ENCODE measurements at regions not wholly inside any gene's neighbourhood (a gene's known extent, or its start where the extent isn't known, plus 50 kb on each side); places are given as distances from the start of the nearest gene placed in this dataset.
"Not testable (repeated sequence)": the region's sequence is repeated elsewhere in the genome, so short reads cannot be mapped to it uniquely, and the experiment has no call there.

- not testable (repeated sequence) for H4K91ac ChIP-seq (ENCODE audit: low read length); H3K4ac ChIP-seq (ENCODE audit: low read depth in 1 of 2, low read length in 2 of 2); H3K4me2 ChIP-seq (ENCODE audit: low read length, poor library complexity, severe bottlenecking); DNase-seq; H3K18ac ChIP-seq (ENCODE audit: low read depth in 1 of 2, low read length in 2 of 2); H3K9ac ChIP-seq (ENCODE audit: low read length); H3K79me1 ChIP-seq (replicated peaks; ENCODE audit: low read length, poor library complexity, severe bottlenecking); H3K14ac ChIP-seq (ENCODE audit: low read length in 2 of 2); H2BK120ac ChIP-seq (ENCODE audit: low read depth, low read length); H3K4me1 ChIP-seq (ENCODE audit: control insufficient read depth, insufficient read depth, low read depth, low read length); H3K27ac ChIP-seq (ENCODE audit: low read length, poor library complexity, severe bottlenecking); H3K36me3 ChIP-seq (ENCODE audit: control insufficient read depth in 1 of 2, insufficient read depth in 2 of 2, low read depth in 1 of 2, low read length in 2 of 2); H2BK5ac ChIP-seq (ENCODE audit: low read depth, low read length, poor library complexity, severe bottlenecking); H2BK15ac ChIP-seq (ENCODE audit: low read depth, poor library complexity, severe bottlenecking); H3K27me3 ChIP-seq (ENCODE audit: control insufficient read depth in 1 of 2, insufficient read depth in 1 of 2, low read length in 2 of 2); H3K4me3 ChIP-seq (ENCODE audit: insufficient read depth in 1 of 2, low read depth in 1 of 2, low read length in 2 of 2); H2AFZ ChIP-seq (ENCODE audit: low read depth, low read length); H4K8ac ChIP-seq (ENCODE audit: low read length); H3K23ac ChIP-seq (ENCODE audit: low read length in 2 of 2); H3K9me3 ChIP-seq (ENCODE audit: control insufficient read depth, low read length); H2AK5ac ChIP-seq (ENCODE audit: low read length, severe bottlenecking); H2BK12ac ChIP-seq (ENCODE audit: low read length in 2 of 2)
- no CpG with 5 or more reads among the region's 3 CpGs for WGBS
These were observed 73.8 kb downstream of the NPIPB5 start for GRCh38 chr16:22584459-22584858.

GRCh38 chr16:22584941-22585340 lies 74.2 kb downstream of the NPIPB5 start:
- H3K4ac ChIP-seq (ENCODE audit: low read depth in 1 of 2, low read length in 2 of 2); H2BK120ac ChIP-seq (ENCODE audit: low read depth, low read length); H3K27me3 ChIP-seq (ENCODE audit: control insufficient read depth in 1 of 2, insufficient read depth in 1 of 2, low read length in 2 of 2); H2AFZ ChIP-seq (ENCODE audit: low read depth, low read length); H3K4me1 ChIP-seq (ENCODE audit: control insufficient read depth, insufficient read depth, low read depth, low read length); H2AK5ac ChIP-seq (ENCODE audit: low read length, severe bottlenecking); H3K27ac ChIP-seq (ENCODE audit: low read length, poor library complexity, severe bottlenecking); DNase-seq; H3K79me1 ChIP-seq (replicated peaks; ENCODE audit: low read length, poor library complexity, severe bottlenecking); H3K23ac ChIP-seq (ENCODE audit: low read length in 2 of 2); H3K4me3 ChIP-seq (ENCODE audit: insufficient read depth in 1 of 2, low read depth in 1 of 2, low read length in 2 of 2); H2BK15ac ChIP-seq (ENCODE audit: low read depth, poor library complexity, severe bottlenecking); H2BK12ac ChIP-seq (ENCODE audit: low read length in 2 of 2); H3K36me3 ChIP-seq (ENCODE audit: control insufficient read depth in 1 of 2, insufficient read depth in 2 of 2, low read depth in 1 of 2, low read length in 2 of 2); H4K91ac ChIP-seq (ENCODE audit: low read length); H3K9me3 ChIP-seq (ENCODE audit: control insufficient read depth, low read length); H2BK5ac ChIP-seq (ENCODE audit: low read depth, low read length, poor library complexity, severe bottlenecking); H3K4me2 ChIP-seq (ENCODE audit: low read length, poor library complexity, severe bottlenecking); H3K18ac ChIP-seq (ENCODE audit: low read depth in 1 of 2, low read length in 2 of 2); H4K8ac ChIP-seq (ENCODE audit: low read length); H3K9ac ChIP-seq (ENCODE audit: low read length); H3K14ac ChIP-seq (ENCODE audit: low read length in 2 of 2): not testable (repeated sequence)
- no CpG with 5 or more reads among the region's 5 CpGs for WGBS

- no CpG with 5 or more reads among the region's 3 CpGs for WGBS
- H3K18ac ChIP-seq (ENCODE audit: low read depth in 1 of 2, low read length in 2 of 2); H3K27ac ChIP-seq (ENCODE audit: low read length, poor library complexity, severe bottlenecking); H3K4me1 ChIP-seq (ENCODE audit: control insufficient read depth, insufficient read depth, low read depth, low read length); H3K79me1 ChIP-seq (replicated peaks; ENCODE audit: low read length, poor library complexity, severe bottlenecking); H3K27me3 ChIP-seq (ENCODE audit: control insufficient read depth in 1 of 2, insufficient read depth in 1 of 2, low read length in 2 of 2); H2BK12ac ChIP-seq (ENCODE audit: low read length in 2 of 2); H3K4me2 ChIP-seq (ENCODE audit: low read length, poor library complexity, severe bottlenecking); H2BK5ac ChIP-seq (ENCODE audit: low read depth, low read length, poor library complexity, severe bottlenecking); H3K4me3 ChIP-seq (ENCODE audit: insufficient read depth in 1 of 2, low read depth in 1 of 2, low read length in 2 of 2); H3K36me3 ChIP-seq (ENCODE audit: control insufficient read depth in 1 of 2, insufficient read depth in 2 of 2, low read depth in 1 of 2, low read length in 2 of 2); H4K91ac ChIP-seq (ENCODE audit: low read length); H2BK15ac ChIP-seq (ENCODE audit: low read depth, poor library complexity, severe bottlenecking); H3K4ac ChIP-seq (ENCODE audit: low read depth in 1 of 2, low read length in 2 of 2); H3K23ac ChIP-seq (ENCODE audit: low read length in 2 of 2); H2AFZ ChIP-seq (ENCODE audit: low read depth, low read length); H3K9ac ChIP-seq (ENCODE audit: low read length); H4K8ac ChIP-seq (ENCODE audit: low read length); H3K9me3 ChIP-seq (ENCODE audit: control insufficient read depth, low read length); H3K14ac ChIP-seq (ENCODE audit: low read length in 2 of 2); H2AK5ac ChIP-seq (ENCODE audit: low read length, severe bottlenecking); H2BK120ac ChIP-seq (ENCODE audit: low read depth, low read length): not testable (repeated sequence)
- DNase-seq, result peak; percentile 61
These were observed 74.7 kb downstream of the NPIPB5 start for GRCh38 chr16:22585431-22585830.

GRCh38 chr16:22586732-22587131 lies 76.0 kb downstream of the NPIPB5 start:
- not testable (repeated sequence) for H2BK15ac ChIP-seq (ENCODE audit: low read depth, poor library complexity, severe bottlenecking); H3K18ac ChIP-seq (ENCODE audit: low read depth in 1 of 2, low read length in 2 of 2)
- WGBS, result no CpG with 5 or more reads among the region's 5 CpGs

More at GRCh38 chr16:22586732-22587131, 76.0 kb downstream of the NPIPB5 start:
- H4K8ac ChIP-seq (ENCODE audit: low read length); H3K79me1 ChIP-seq (replicated peaks; ENCODE audit: low read length, poor library complexity, severe bottlenecking); H3K36me3 ChIP-seq (ENCODE audit: control insufficient read depth in 1 of 2, insufficient read depth in 2 of 2, low read depth in 1 of 2, low read length in 2 of 2); H3K27me3 ChIP-seq (ENCODE audit: control insufficient read depth in 1 of 2, insufficient read depth in 1 of 2, low read length in 2 of 2); H3K4ac ChIP-seq (ENCODE audit: low read depth in 1 of 2, low read length in 2 of 2); H3K23ac ChIP-seq (ENCODE audit: low read length in 2 of 2); H3K14ac ChIP-seq (ENCODE audit: low read length in 2 of 2); H2AK5ac ChIP-seq (ENCODE audit: low read length, severe bottlenecking); DNase-seq; H2BK5ac ChIP-seq (ENCODE audit: low read depth, low read length, poor library complexity, severe bottlenecking); H2BK120ac ChIP-seq (ENCODE audit: low read depth, low read length); H2BK12ac ChIP-seq (ENCODE audit: low read length in 2 of 2); H3K27ac ChIP-seq (ENCODE audit: low read length, poor library complexity, severe bottlenecking); H4K91ac ChIP-seq (ENCODE audit: low read length); H3K4me1 ChIP-seq (ENCODE audit: control insufficient read depth, insufficient read depth, low read depth, low read length); H3K4me3 ChIP-seq (ENCODE audit: insufficient read depth in 1 of 2, low read depth in 1 of 2, low read length in 2 of 2); H3K4me2 ChIP-seq (ENCODE audit: low read length, poor library complexity, severe bottlenecking); H3K9ac ChIP-seq (ENCODE audit: low read length); H2AFZ ChIP-seq (ENCODE audit: low read depth, low read length); H3K9me3 ChIP-seq (ENCODE audit: control insufficient read depth, low read length): not testable (repeated sequence)

Data from mesenchymal stem cell (in vitro differentiated cells and primary cell).